ENCODE measurements at regions not wholly inside any gene's neighbourhood (a gene's known extent, or its start where the extent isn't known, plus 50 kb on each side); places are given as distances from the start of the nearest gene placed in this dataset.
"Not testable (repeated sequence)": the region's sequence is repeated elsewhere in the genome, so short reads cannot be mapped to it uniquely, and the experiment has no call there.

- DNase-seq: peak; percentile 86
Measured at GRCh38 chr18:10121786-10122515, 208.1 kb downstream of the VAPA start.

GRCh38 chr18:10122988-10123950 lies 209.5 kb downstream of the VAPA start:
- DNase-seq: no peak

- DNase-seq: no peak
Measured at GRCh38 chr18:10124071-10124470, 210.3 kb downstream of the VAPA start.

DNA sequence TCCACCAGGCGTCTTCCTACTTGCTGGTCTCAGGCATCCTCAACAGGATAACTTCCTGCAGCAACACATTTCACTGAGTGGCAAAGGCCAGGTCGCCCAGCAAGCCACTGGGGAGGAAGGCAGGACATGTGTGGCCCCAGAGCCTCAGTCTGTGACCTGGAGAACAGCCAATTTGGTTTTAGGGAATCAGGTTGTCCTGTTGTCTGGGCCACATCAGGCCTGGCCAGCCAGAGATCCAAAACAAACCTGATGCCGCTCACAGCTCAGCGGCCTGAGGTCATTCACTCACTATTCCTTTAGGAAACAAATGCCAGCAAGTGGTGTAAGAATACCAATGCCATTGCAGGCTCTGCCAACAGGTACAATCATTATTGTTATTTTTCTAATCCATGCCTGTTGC lies 210.7 kb downstream of the VAPA start:
- DNase-seq: no peak

GRCh38 chr18:10124967-10125366 lies 211.2 kb downstream of the VAPA start:
- no peak for DNase-seq

GRCh38 chr18:10127729-10128128 lies 213.9 kb downstream of the VAPA start:
- DNase-seq: peak; percentile 42

GRCh38 chr18:10128921-10129501 lies 215.2 kb downstream of the VAPA start:
- DNase-seq: peak; percentile 50

- peak; percentile 43 for DNase-seq
Measured at GRCh38 chr18:10130606-10131005, 216.8 kb downstream of the VAPA start.

GRCh38 chr18:10131081-10131459 lies 217.3 kb downstream of the VAPA start:
- DNase-seq: no peak

DNA sequence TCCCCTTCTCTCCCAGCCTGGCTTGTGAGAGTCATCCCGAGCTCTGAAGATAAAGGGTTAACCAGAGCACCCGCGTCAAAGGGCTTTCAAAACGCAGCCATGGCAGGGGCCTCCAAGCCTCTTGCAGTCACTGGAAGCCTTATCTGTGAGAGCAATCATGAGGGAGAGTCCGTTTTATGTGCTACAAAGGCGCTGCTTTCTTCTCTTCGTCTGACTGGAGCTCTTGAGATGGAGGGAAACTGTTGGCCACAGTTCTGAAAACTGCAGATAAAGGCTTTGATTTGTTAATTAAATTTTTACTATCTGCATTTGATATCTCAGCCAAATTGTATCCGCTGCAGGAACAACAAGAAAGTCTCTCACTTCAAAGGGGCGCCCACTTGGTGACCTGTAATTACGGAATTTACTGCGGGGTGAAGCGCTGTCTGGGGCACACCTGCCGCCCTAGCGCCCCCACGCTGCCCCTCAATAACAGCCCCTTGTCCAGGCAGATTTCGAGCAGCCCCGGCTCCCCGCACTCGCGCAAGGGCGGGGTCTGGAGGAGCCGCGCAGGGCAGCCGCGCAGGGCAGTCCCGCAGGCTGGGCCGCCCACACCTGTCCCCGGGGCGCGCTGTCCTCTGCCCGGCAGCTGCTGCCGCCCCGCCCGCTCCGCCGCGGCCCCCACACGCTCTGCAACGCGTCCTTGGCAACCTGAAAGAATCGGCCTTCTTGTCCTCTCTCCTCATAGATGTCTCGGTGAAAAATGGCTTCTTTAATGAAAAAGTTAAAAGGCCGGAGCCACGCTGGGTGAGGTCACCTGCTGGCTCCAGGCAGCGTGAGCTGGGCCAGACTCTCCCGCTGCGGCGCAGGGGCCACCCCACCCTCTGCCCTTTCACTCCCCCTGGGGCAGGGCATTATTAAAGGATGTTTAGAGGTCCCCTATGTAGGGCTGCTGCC lies 217.9 kb downstream of the VAPA start:
- no peak for DNase-seq

DNA sequence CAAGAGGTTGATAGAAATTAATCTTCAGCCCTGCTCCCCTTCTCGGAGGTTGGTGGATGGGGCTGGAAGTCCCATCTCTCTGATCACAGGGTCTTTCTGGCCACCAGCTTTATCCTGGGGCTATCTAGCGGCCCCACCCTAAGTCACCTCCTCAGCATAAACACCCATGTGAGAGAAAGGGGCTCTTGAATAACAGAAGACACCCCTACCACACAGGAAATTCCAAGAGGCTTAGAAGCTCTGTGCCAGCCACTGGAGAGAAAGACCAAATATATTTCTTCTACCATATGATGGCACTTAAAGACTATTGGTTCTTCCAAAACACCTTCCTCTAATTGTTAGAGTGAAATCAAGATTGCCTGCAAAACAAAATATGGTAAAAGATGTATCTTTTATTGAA lies 219.7 kb downstream of the VAPA start:
- no peak for DNase-seq

DNA sequence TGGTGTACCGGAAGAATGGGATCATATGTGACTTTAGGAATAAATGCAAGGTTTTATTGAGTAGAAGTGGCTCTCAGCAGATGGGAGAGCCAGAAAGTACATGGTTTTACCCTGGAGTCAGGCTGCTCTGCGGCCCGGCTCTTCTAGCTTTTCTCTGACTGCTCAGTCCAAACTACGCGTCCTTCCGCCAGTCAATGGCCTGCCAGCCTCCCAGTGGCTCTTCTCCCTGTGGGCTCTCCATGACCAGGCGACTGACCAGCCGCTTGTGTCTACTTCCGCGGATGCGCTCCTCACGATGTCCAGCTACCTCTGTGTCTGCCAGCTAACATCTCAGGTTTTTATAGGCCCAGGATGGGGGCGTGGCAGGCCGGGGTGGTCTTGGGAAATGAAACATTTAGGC lies 220.4 kb downstream of the VAPA start:
- no peak for DNase-seq

GRCh38 chr18:10134749-10135148 lies 220.9 kb downstream of the VAPA start:
- not testable (repeated sequence) for DNase-seq

DNA sequence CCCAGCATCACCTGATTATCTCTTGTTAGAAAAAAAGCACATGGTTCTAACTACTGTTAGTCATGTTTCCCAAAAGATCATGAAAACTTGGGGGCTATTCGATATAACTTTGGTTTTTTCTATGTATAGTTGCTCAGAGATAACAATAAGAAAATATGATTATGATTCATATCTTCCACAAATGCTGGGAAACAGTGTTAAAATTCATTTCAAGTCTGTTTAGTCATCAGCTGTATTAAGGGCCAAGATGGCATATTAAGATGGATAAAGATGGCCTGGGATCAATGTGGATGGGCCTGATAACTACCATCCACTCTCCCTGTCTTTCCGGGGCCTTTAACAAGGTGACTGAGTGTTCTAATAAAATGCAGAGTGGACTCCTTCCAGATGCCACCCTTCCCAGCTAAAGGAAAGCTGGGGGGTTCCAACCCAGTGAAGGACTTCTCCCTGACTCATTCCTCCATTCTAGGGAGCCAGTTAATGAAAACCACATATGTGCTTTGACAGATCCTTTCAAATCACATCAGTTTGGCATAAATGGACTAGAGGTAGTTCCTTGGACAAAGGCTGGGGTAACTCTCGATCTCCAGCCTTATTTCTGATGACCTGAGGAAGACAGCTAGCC lies 221.6 kb downstream of the VAPA start:
- DNase-seq: peak; percentile 66

- DNase-seq: peak; percentile 45
Measured at GRCh38 chr18:10138719-10139118, 224.9 kb downstream of the VAPA start.

DNA sequence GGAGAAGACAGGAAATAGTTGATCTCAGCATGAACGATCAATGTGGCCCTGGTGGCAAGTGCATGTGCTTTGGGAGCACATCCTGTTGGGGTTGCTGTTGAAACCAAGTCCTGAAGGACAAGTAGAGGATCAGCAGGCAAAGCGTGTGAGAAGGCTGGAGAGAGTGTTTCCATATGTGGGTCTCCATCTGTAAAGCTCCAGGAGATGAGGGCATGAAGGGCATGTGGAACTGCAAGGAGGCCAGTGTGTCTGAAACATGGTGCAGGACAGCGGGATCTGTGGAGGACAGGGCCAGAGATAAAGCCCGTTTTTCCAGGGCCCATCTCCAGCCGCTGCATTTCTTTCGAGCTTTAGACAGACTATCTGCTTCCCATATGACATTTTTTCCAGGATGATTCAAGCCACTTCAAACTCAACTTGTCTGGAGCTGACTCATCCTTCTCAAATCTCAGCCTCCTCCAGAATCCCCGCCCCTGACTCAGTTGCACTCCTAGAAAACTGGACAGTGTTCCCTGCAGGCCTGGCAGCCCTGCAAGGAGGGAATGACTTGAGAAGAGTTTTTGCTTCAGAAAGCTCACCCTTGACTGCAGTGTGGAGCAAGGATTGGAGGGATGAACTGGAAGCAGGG lies 226.1 kb downstream of the VAPA start:
- DNase-seq: peak; percentile 84

GRCh38 chr18:10140461-10141282 lies 226.9 kb downstream of the VAPA start:
- peak; percentile 63 for DNase-seq

GRCh38 chr18:10141559-10141958 lies 227.7 kb downstream of the VAPA start:
- DNase-seq: no peak

- DNase-seq: no peak
Measured at GRCh38 chr18:10142056-10142455, 228.2 kb downstream of the VAPA start.

DNA sequence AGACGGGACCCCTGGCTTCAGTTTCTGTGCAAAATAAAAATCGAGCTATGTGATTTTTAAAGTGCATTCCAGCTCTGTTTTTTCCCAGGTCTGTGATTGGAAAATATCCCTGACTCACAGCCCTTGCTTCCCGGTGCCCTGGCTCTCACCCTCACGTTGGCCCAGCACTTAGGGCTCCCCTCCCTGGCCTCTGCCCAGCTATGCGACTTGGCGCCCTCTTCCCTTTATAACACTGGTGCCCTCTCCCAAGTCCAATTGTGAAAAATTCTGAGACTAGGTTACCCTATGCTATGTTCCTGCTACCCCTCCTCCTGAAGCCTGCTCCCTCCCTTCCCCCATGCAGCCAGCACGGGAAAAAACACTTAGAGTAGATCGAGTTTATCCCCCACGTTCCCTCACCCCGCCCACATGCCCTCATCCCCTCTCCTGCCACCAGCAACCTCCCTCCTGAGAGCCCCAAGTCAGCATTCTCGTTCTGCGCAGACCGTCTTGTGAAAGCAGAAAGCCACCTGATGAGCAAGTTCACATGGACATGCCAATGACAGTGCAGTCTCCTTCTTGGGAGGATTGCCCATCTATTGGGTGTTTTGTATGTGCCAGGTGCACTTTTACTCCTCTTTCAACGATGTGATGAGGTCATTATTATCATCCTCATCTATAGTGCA lies 228.8 kb downstream of the VAPA start:
- DNase-seq: peak; percentile 38
